GM12878 (cell line): ENCODE measurements at regions not wholly inside any gene's neighbourhood (a gene's known extent, or its start where the extent isn't known, plus 50 kb on each side); places are given as distances from the start of the nearest gene placed in this dataset.
A peak's percentile ranks its signal among the peaks of the same experiment; 100 is the strongest.

Source experiments
- ATAC-seq: fragments of 200-7000 bp; cut with Tn5 transposase; 3 replicates; pipeline ENCODE4 v1.9.1; 2020; ENCODE audit warnings: mild to moderate bottlenecking, moderate library complexity
- BruUV-seq: library from RNA; stranded (reverse); fragments of 400-500 nt; replicated peaks from 2 replicates; lab custom pipeline; 2021; lab: Mats Ljungman, UMichigan
- CTCF ChIA-PET: fragments of 300-600 bp; sonication (Branson Sonifier 250); formaldehyde crosslinking; extraction: SDS; loops from one replicate; lab custom pipeline; 2021; ENCODE audit warnings: inconsistent platforms; lab: Yijun Ruan, JAX
- POLR2A ChIA-PET: fragments of 350-600 bp; formaldehyde crosslinking; extraction: SDS; loops from one replicate; lab custom pipeline; 2021; ENCODE audit warnings: inconsistent platforms; lab: Charles Lee
- RAD21 ChIA-PET: fragments of 300-600 bp; sonication (Branson Sonifier 250); formaldehyde crosslinking; loops from one replicate; lab custom pipeline; 2023; ENCODE audit warnings: antibody characterized with exemption; ENCODE audit not compliant: unreplicated experiment; lab: Charles Lee
- SMC1A ChIA-PET: fragments of 300-600 bp; sonication (Branson Sonifier 250); formaldehyde crosslinking; loops from one replicate; lab custom pipeline; 2023; ENCODE audit not compliant: unreplicated experiment, uncharacterized antibody; lab: Charles Lee
- DNase-seq: peaks from one replicate; pipeline ENCODE4 v3.0.0-alpha.2; 2011; ENCODE audit warnings: low read depth, low spot score
- FAIRE-seq: peaks from 3 replicates; lab custom pipeline; 2011; peaks lifted over from hg19 to GRCh38; lab: Jason Lieb, UNC
- H2AFZ ChIP-seq: 2 replicates; pipeline ENCODE4 v1.6.0; 2011; ENCODE audit warnings: low read depth, low read length, control low read depth; ENCODE audit not compliant: control insufficient read depth
- H3K27ac ChIP-seq: 2 replicates; pipeline ENCODE4 v1.5.1; 2011; ENCODE audit warnings: control low read depth; ENCODE audit not compliant: control insufficient read depth, insufficient read depth
- H3K27me3 ChIP-seq, 2 experiments: replicated peaks in 1 of 2; 2 replicates each; pipeline versions ENCODE4 v1.6.0 to v1.6.1; 2011; ENCODE audit warnings: low read length in 1 of 2; ENCODE audit not compliant: control insufficient read depth in 2 of 2, insufficient read depth in 2 of 2
- H3K36me3 ChIP-seq, 2 experiments: 2 replicates each; pipeline ENCODE4 v1.5.1; 2011; ENCODE audit warnings: low read length in 1 of 2; ENCODE audit not compliant: control insufficient read depth in 2 of 2, insufficient read depth in 2 of 2
- H3K4me1 ChIP-seq: 2 replicates; pipeline ENCODE4 v1.6.1; 2011; ENCODE audit warnings: mild to moderate bottlenecking, low read length, moderate library complexity, mixed read lengths; ENCODE audit not compliant: control insufficient read depth, insufficient read depth
- H3K4me2 ChIP-seq: 2 replicates; pipeline ENCODE4 v1.6.0; 2011; ENCODE audit warnings: control low read depth; ENCODE audit not compliant: control insufficient read depth, insufficient read depth
- H3K4me3 ChIP-seq: fragments of 200-600 bp; sonication (generic); 2 replicates; pipeline ENCODE4 v1.5.1; 2016
- H3K79me2 ChIP-seq: 2 replicates; pipeline ENCODE4 v1.6.0; 2011; ENCODE audit warnings: low read length; ENCODE audit not compliant: control insufficient read depth, insufficient read depth
- H3K9ac ChIP-seq: 2 replicates; pipeline ENCODE4 v1.8.0; 2011; ENCODE audit warnings: low read length, control low read depth, mixed read lengths; ENCODE audit not compliant: control insufficient read depth, insufficient read depth
- H3K9me3 ChIP-seq: replicated peaks from 3 replicates; pipeline ENCODE4 v1.5.1; 2011; ENCODE audit warnings: mild to moderate bottlenecking, low read length; ENCODE audit not compliant: control insufficient read depth, insufficient read depth
- H4K20me1 ChIP-seq: 2 replicates; pipeline ENCODE4 v1.6.0; 2011; ENCODE audit not compliant: control insufficient read depth, insufficient read depth
- HDGF ChIP-seq: fragments of 450-650 bp; IDR thresholded peaks from 2 replicates; pipeline ENCODE4 v1.6.1; 2016; ENCODE audit warnings: antibody characterized with exemption
- KAT2A ChIP-seq: conservative IDR thresholded peaks from 2 replicates; pipeline ENCODE4 v1.6.1; 2011; ENCODE audit warnings: low read depth, low read length; ENCODE audit not compliant: control insufficient read depth
- ZSCAN29 ChIP-seq: fragments of 450-650 bp; IDR thresholded peaks from 2 replicates; pipeline ENCODE4 v1.6.1; 2017; ENCODE audit warnings: mild to moderate bottlenecking, moderate library complexity
- WGBS: methylation state at CpG from one replicate; pipeline ENCODE4 v1.1.6; 2016; ENCODE audit warnings: low lambda C conversion rate; ENCODE audit not compliant: insufficient replicate concordance, insufficient coverage; ENCODE audit errors: missing lambda C conversion rate; 5-methylcytosine and 5-hydroxymethylcytosine counted together
- in situ Hi-C: fragments of 300-500 bp; cut with MboI; formaldehyde crosslinking; loops from 9 replicates; pipeline ENCODE4 v1.14.3; 2018; ENCODE audit warnings: mixed read lengths
- intact Hi-C: fragments of 100-400 bp; cut with micrococcal nuclease; formaldehyde crosslinking; loops from one replicate; pipeline ENCODE4 v1.14.2; 2022; ENCODE audit not compliant: unreplicated experiment
- TF ChIP-seq, protein P1 (sequence below): fragments of 450-650 bp; IDR thresholded peaks from 2 replicates; pipeline ENCODE4 v1.6.1; 2017; ENCODE audit warnings: mild to moderate bottlenecking

DNA sequence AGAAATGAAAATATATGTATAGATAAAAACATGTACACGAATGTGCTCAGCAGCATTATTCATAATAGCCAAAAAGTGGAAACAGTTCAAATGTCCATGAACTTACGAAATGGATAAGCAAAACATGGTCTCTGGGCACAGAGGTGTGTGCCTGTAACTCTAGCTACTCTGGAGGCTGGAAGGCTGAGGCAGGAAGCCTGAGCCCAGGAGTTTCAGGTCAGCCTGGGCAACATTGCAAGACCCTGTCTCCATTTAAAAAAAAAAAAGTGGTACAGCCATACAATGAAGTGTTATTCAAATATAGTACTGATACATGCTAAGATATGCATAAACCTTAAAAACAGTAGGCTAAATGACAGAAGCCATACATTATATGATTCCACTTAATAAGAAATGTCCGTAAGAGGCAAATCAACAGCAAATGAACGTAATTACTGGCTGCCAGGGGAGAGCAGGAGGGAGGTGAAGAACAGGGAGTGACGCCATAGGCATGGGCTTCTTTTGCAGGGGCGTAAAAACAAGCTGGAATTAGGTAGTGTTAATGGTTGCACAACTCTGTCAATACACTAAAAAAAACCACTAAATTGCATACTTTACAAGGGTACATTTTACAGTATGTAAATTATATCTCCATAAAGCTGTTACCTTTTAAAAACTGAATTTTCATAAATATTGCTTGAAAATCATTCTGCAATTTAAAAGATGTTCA is 87.2 kb upstream of the PLEKHM1 start:
- Histone ChIP-seq H3K4me3 (no peak overlapping the region), H3K4me2 (no peak overlapping the region), H3K79me2 (peaks cover 82% of the 10 kb centered on the region), H3K27me3 (no peaks in the 10 kb centered on the region), H4K20me1 (peaks cover 7% of the 10 kb centered on the region), H3K36me3 (peaks cover 3 to 12% of the 10 kb centered on the region in 2 experiments; a peak in 3 of 4 replicates), H3K9me3 (no peaks in the 10 kb centered on the region), H2AFZ (no peak overlapping the region), H3K4me1 (peaks cover 37% of the 10 kb centered on the region), H3K9ac (no peak overlapping the region), H3K27ac (no peak overlapping the region)
- WGBS: 94% methylated on average over 6 of the region's 6 CpGs
- DNase-seq: no peak
- SMC1A ChIA-PET: interaction anchor here (1.0 kb wide), 1 partner anchor 588 kb away, joined by 3 read pairs; no protein-coding TSS in a partner anchor
- in situ Hi-C loops: loop anchor here (25.0 kb wide), 2 partner anchors 560 to 685 kb away; no protein-coding TSS in a partner anchor
- CTCF ChIA-PET: interaction anchor here (0.9 to 1.2 kb wide), 2 partner anchors 635 to 692 kb away, joined by 3 to 5 read pairs; no protein-coding TSS in a partner anchor
- no peak for ATAC-seq
- TF ChIP-seq KAT2A: no peak
- TF ChIP-seq, protein P1, sequence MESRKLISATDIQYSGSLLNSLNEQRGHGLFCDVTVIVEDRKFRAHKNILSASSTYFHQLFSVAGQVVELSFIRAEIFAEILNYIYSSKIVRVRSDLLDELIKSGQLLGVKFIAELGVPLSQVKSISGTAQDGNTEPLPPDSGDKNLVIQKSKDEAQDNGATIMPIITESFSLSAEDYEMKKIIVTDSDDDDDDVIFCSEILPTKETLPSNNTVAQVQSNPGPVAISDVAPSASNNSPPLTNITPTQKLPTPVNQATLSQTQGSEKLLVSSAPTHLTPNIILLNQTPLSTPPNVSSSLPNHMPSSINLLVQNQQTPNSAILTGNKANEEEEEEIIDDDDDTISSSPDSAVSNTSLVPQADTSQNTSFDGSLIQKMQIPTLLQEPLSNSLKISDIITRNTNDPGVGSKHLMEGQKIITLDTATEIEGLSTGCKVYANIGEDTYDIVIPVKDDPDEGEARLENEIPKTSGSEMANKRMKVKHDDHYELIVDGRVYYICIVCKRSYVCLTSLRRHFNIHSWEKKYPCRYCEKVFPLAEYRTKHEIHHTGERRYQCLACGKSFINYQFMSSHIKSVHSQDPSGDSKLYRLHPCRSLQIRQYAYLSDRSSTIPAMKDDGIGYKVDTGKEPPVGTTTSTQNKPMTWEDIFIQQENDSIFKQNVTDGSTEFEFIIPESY: peak; percentile 23; the same call in 1 of the 2 replicates
- peak; percentile 17; the same call in 1 of the 2 replicates for TF ChIP-seq HDGF
- TF ChIP-seq ZSCAN29: no peak
- RAD21 ChIA-PET: no interaction called here
- POLR2A ChIA-PET: interaction anchor here (0.5 to 0.7 kb wide), 2 partner anchors 1654 to 1679 kb away, joined by 3 to 4 read pairs; no protein-coding TSS in a partner anchor
- intact Hi-C loops: no loop called here
- FAIRE-seq: no peak
- no TSS peak for BruUV-seq
